Testis (tissue), 2 donors: ENCODE measurements at regions not wholly inside any gene's neighbourhood (a gene's known extent, or its start where the extent isn't known, plus 50 kb on each side); places are given as distances from the start of the nearest gene placed in this dataset.

Source experiments
- POLR2A ChIP-seq: fragments of 450-650 bp; IDR thresholded peaks from one replicate; pipeline ENCODE4 v1.6.1; 2017; ENCODE audit warnings: antibody characterized with exemption, mild to moderate bottlenecking, moderate library complexity
- TF ChIP-seq, protein P1 (sequence below), 3 experiments: fragments of 450-650 bp in 2 of 3; fragments of 200-600 bp in 1 of 3; sonication (generic) in 1 of 3; IDR thresholded peaks; one replicate each; pipeline ENCODE4 v1.5.1; 2016 to 2019; ENCODE audit warnings: antibody characterized with exemption in 3 of 3, mild to moderate bottlenecking in 2 of 3, moderate library complexity in 1 of 3

DNA sequence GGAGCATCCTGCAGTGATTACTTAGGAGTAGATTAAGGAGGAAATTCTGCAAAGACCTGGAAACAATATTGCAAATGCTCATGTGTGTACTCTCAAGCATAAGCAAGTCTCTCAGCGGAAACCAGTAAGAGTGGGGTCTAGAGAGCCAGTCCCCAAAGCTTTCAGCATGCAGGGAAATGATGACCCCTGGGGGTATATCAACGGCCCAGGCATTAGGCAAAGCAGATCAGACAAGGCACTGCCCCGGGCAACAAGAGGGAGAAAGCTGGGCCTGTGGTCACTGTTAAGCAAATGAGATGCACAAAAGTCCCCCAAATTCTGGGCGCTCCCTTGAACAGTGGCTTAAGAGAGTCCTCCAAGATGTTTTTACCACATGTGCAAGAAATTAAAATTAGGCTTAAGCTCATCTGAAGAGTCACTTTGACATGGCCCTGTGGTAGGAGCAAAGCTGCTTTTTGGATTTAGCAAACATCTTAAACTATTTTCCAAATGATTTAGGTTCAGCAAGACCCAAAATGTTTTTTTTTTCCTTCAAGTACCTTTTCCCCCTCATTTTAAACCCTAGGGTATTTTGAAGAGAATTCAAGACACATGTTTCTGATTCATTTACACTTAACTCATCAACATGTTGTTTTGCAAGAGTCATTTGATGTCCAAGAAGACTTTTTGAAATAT lies 457.1 kb upstream of the TBX3 start:
- TF ChIP-seq, protein P1, sequence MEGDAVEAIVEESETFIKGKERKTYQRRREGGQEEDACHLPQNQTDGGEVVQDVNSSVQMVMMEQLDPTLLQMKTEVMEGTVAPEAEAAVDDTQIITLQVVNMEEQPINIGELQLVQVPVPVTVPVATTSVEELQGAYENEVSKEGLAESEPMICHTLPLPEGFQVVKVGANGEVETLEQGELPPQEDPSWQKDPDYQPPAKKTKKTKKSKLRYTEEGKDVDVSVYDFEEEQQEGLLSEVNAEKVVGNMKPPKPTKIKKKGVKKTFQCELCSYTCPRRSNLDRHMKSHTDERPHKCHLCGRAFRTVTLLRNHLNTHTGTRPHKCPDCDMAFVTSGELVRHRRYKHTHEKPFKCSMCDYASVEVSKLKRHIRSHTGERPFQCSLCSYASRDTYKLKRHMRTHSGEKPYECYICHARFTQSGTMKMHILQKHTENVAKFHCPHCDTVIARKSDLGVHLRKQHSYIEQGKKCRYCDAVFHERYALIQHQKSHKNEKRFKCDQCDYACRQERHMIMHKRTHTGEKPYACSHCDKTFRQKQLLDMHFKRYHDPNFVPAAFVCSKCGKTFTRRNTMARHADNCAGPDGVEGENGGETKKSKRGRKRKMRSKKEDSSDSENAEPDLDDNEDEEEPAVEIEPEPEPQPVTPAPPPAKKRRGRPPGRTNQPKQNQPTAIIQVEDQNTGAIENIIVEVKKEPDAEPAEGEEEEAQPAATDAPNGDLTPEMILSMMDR (IDR thresholded peaks at IDR 0.05): no peak
- no peak for TF ChIP-seq POLR2A
